SK-N-MC (cell line): ENCODE measurements at regions not wholly inside any gene's neighbourhood (a gene's known extent, or its start where the extent isn't known, plus 50 kb on each side); places are given as distances from the start of the nearest gene placed in this dataset.

ENCODE experiments used
- EZH2 ChIP-seq: fragments of 200-600 bp; sonication (generic); IDR thresholded peaks from one replicate; pipeline ENCODE4 v1.6.1; 2017; ENCODE audit warnings: antibody characterized with exemption
- FOXP2 ChIP-seq: optimal IDR thresholded peaks from 2 replicates; pipeline ENCODE3; 2011; ENCODE audit warnings: mild to moderate bottlenecking, moderate library complexity; ENCODE audit not compliant: insufficient read depth; ENCODE audit errors: extremely low read length, control extremely low read depth
- POLR2AphosphoS5 ChIP-seq: IDR thresholded peaks from 2 replicates; pipeline ENCODE4 v1.6.1; 2012; ENCODE audit warnings: mild to moderate bottlenecking, low read depth, low read length, borderline replicate concordance

DNA sequence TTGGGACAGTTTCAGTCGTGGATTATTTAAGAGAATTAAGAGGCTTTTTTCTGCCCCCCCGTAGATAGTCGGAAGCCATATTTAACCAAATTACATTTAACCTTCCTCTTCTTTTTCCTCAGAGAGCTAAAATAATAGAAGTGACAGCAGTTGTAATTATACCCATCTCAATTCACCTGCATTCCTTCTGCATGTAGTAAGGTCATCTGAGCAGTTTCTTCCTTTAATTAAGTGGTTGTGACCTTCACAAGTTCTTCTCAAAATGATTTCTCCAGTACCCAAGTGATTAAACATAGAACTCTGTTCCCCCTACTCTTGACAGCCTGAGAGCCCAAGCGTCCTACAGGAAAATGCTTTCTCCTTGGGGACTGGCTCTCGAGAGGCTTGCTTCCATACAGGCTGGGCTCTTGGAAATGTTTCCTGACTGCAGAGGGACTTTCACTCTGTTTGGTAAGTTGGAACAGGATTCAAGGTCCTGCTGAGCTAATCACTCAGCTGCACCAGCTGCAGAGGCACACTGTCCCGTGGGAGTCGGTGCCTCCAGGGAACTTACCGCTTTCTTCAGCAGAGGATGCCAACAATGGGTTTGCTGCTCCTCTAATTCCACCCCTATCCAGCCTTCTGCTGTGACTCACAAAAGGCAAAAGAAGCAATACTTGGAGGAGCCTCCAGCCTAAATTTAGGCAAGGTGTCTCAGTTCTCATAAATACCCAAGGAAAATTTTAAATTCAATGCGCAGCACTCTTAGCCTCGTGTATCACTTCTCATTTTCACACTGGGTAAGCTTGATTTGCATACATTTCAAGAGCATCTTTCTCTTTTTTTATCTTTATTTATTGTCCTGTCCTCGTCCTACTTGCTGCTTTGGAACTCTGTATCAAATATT, 414.9 kb downstream of the KIF16B start:
- TF ChIP-seq POLR2AphosphoS5 (no peak), EZH2 (no peak), FOXP2 (no peak)
